GM12892 (cell line): ENCODE measurements at regions not wholly inside any gene's neighbourhood (a gene's known extent, or its start where the extent isn't known, plus 50 kb on each side); places are given as distances from the start of the nearest gene placed in this dataset.
"Not testable (repeated sequence)": the region's sequence is repeated elsewhere in the genome, so short reads cannot be mapped to it uniquely, and the experiment has no call there.

ENCODE experiments used
- DNase-seq: peaks from one replicate; pipeline ENCODE4 v3.0.0; 2011; ENCODE audit not compliant: insufficient read length
- FAIRE-seq: peaks from 2 replicates; lab custom pipeline; 2011; peaks lifted over from hg19 to GRCh38; lab: Jason Lieb, UNC
- POLR2A ChIP-seq: IDR thresholded peaks from 2 replicates; pipeline ENCODE4 v1.6.1; 2011; ENCODE audit warnings: low read depth, low read length, control low read depth
- POLR2AphosphoS5 ChIP-seq: IDR thresholded peaks from 2 replicates; pipeline ENCODE4 v1.6.1; 2011; ENCODE audit warnings: low read depth, low read length, control low read depth
- TAF1 ChIP-seq: IDR thresholded peaks from 2 replicates; pipeline ENCODE4 v1.6.1; 2011; ENCODE audit warnings: low read depth, mild to moderate bottlenecking, control low read depth, low read length, borderline replicate concordance

- TF ChIP-seq TAF1 (no peak), POLR2AphosphoS5 (no peak), POLR2A (no peak)
- FAIRE-seq: no peak
- no peak for DNase-seq
Measured at GRCh38 chr4:164229255-164229654, 524.7 kb upstream of the SMIM31 start.

GRCh38 chr4:164239433-164239832 is 514.5 kb upstream of the SMIM31 start:
- FAIRE-seq (no peak), DNase-seq (no peak)
- no peak for TF ChIP-seq TAF1
- no peak for TF ChIP-seq POLR2A
- no peak for TF ChIP-seq POLR2AphosphoS5

- no peak for TF ChIP-seq TAF1
- no peak for TF ChIP-seq POLR2A
- no peak for TF ChIP-seq POLR2AphosphoS5
- FAIRE-seq (no peak), DNase-seq (no peak)
Measured at GRCh38 chr4:164239976-164240375, 514.0 kb upstream of the SMIM31 start.

DNA sequence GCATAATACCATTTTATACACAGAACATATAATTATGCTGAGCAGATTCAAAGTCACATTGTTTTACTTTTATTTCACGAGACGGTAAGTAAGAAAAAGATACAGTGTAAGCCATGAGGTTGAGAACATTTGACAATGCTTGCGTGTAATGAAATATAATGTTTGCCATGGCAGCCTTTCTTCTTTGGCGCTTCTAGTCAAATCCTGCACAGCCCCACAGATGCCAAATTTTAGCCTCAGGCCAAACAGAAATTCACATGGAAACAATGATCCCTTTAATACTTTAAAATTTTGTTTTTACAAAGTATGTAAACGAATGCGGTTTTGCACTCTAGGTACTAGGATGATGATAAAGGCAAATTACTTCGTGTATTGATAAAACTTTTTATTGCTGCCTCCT is 502.7 kb upstream of the SMIM31 start:
- DNase-seq (no peak), FAIRE-seq (no peak)
- no peak for TF ChIP-seq POLR2A
- TF ChIP-seq TAF1: no peak
- TF ChIP-seq POLR2AphosphoS5: no peak

DNA sequence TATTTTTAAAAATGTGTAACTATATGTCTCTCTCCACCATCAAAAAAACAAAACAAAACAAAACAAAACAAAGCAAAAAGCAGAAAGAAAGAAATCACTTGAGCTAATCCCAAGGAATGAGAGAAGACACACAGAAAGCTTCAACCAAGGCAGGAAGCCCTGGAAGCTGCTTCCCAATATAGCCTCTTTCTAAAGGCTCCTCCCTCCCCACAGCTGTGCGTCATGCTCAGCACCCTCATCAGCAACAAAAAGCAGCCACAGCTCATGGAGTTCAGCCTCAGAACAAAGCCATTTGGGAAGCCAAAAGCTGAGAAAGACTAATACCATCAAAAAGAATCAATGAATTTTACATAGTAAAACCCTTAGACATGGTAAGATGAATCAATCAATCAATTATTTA is 501.6 kb upstream of the SMIM31 start:
- FAIRE-seq: no peak
- TF ChIP-seq POLR2A: no peak
- TF ChIP-seq TAF1: no peak
- no peak for TF ChIP-seq POLR2AphosphoS5
- DNase-seq: no peak

DNA sequence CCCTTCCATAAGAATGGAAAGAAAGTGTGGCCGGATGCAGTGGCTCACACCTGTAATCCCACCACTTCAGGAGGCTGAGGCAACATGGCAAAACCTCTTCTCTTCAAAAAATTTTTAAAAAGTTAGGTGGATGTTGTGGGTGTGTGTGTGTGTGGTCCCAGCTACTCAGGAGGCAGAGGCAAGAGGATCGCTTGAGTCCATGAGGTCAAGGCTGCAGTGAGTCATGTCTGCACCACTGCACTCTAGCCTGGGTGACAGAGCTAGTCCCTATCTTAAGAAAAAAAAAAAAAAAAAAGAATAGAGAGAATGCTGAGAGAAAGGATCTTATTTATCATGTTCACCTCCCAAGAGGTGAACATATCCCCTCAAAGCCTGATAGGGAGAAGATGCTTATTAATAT is 492.1 kb upstream of the SMIM31 start:
- FAIRE-seq (no peak), DNase-seq (no peak)
- TF ChIP-seq POLR2AphosphoS5: no peak
- no peak for TF ChIP-seq POLR2A

GRCh38 chr4:164262508-164262907 is 491.4 kb upstream of the SMIM31 start:
- DNase-seq, FAIRE-seq: not testable (repeated sequence)

DNA sequence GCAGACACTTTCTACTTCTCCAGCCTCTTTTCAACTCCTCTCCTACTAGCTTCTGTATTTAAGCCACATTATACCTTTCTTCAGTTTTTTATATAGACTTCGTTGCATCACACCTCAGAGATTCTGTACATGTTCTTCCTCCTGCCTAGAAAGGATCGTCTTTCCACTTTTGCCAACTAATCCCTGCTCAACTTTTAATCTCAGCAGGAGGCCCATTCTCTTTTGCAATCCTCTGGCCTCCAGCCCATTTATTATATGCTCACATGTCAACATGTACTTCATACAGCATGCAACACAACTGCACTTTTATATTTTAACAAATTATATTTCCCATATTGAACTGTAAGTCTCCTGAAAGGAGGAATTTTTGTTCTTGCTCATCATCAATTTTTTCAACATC is 476.5 kb upstream of the SMIM31 start:
- DNase-seq, FAIRE-seq: not testable (repeated sequence)

DNA sequence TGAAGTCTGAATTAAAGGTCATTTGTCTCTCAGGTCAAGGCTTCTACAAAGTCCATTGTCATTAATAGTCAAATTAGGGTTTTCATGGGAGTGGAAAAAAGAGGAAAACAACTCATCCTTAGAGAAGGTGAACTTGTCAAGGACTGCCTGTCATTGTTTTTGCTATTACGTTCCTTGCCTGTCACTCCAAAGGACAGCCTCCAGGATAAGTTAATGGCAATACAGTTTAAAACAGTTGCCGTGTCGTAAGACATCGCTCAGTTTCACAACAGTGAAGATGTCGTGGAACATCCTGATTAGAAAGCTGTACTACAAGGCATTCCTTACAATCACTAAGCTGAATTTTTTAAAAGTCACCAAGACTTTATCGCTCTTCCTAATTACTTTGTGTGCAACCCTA is 466.8 kb upstream of the SMIM31 start:
- TF ChIP-seq POLR2AphosphoS5 (no peak), TAF1 (no peak), POLR2A (no peak)
- DNase-seq: no peak
- FAIRE-seq: no peak

DNA sequence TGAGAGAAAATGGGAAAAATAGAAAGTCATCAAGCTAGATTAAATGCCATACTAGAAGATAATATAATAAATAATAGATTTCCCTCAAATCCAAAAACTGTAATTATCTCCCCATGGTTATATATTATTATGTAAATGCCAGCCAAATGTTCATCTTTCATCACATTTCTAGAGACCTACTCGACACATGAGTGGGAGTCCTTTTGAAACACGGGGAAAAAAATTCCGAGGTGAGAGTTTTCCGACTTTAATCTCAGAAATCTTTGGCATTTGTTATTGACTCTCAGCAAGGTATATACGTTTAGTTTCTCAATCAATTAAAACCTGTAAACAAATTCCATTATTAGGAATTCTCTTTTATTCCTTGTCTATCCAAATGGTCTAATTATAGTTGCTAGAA is 465.4 kb upstream of the SMIM31 start:
- FAIRE-seq: no peak
- DNase-seq: no peak
- TF ChIP-seq TAF1 (no peak), POLR2AphosphoS5 (no peak), POLR2A (no peak)

DNA sequence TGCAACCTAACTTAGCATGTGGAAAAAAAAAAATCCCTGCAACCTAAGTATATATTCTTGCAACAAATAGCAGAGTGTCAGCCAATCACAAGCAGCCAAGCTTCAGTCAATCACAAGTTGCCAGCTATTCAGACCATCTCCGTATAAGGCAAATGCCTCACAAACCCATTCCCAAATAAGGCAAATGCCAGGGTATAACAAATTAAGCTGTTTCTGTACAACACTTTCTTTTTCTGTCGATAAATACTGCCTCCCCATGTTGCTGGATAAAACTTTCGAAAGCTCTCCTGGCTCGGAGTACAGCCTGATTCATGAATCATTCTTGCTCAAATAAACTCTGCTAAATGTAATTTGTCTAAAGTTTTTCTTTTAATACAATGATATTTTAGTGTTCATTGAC is 460.7 kb upstream of the SMIM31 start:
- FAIRE-seq (no peak), DNase-seq (no peak)
- TF ChIP-seq POLR2AphosphoS5: no peak
- TF ChIP-seq TAF1: no peak
- no peak for TF ChIP-seq POLR2A

- DNase-seq (no peak), FAIRE-seq (no peak)
- TF ChIP-seq POLR2A (no peak), POLR2AphosphoS5 (no peak), TAF1 (no peak)
Measured at GRCh38 chr4:164293743-164294142, 460.2 kb upstream of the SMIM31 start.

GRCh38 chr4:164301430-164301829 is 452.5 kb upstream of the SMIM31 start:
- TF ChIP-seq TAF1: no peak
- no peak for TF ChIP-seq POLR2A
- no peak for TF ChIP-seq POLR2AphosphoS5
- DNase-seq (no peak), FAIRE-seq (no peak)

DNA sequence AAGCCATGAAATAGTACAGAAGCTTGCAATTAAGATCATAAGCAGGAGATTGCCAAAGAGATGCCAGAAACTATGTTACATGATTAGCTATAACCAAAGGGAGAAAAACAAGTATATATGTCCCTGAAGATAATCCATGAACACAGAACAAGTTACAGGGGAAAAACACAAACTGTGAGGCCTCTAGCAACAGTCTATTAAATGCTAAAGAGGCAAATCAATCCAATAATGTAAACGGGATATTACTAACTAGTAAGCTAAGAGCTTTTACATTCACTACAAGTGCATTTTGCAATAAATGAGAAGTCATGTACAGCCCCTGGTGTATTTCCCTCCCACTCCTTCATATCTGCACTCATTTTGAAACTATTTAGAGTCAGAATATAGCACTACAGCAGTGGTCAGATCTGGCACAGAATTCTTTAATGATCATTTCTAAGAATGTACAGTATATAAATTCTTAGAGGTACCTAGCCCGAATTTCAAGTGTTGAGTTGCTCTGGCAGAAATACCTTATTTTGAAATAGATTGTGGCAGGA is 449.8 kb upstream of the SMIM31 start:
- DNase-seq: no peak
- no peak for FAIRE-seq

More for the DNA sequence above, 449.8 kb upstream of the SMIM31 start:
- TF ChIP-seq TAF1 (no peak), POLR2A (no peak), POLR2AphosphoS5 (no peak)
